GM20000 (cell line): ENCODE measurements at regions not wholly inside any gene's neighbourhood (a gene's known extent, or its start where the extent isn't known, plus 50 kb on each side); places are given as distances from the start of the nearest gene placed in this dataset.

Source experiments
- DNase-seq: peaks from one replicate; pipeline ENCODE4 v3.0.0; 2012; ENCODE audit warnings: low spot score
- TF ChIP-seq, protein P1 (sequence below): IDR thresholded peaks from 2 replicates; pipeline ENCODE4 v1.5.1; 2012; ENCODE audit warnings: mild to moderate bottlenecking, control low read depth; ENCODE audit errors: extremely low read depth, missing control alignments

DNA sequence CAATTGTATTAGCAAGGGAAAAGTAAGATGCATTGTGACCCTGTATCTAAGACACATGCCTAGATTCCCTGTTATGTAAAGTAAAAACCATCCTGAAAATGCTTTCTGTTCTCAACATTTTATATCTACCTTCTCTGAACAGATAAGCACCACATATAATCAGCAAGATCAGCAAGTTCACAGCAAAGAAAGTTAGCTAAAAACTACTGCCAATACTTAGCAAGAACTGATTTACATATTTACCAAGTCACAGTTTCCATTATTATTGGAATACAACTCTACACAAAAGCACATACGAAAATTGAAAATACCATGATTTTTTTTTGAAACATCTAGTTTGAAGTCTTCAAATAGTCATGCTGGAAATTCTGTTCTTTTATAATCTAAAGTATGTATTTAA, 1118.1 kb downstream of the TAF11L14 start:
- no peak for DNase-seq
- TF ChIP-seq, protein P1, sequence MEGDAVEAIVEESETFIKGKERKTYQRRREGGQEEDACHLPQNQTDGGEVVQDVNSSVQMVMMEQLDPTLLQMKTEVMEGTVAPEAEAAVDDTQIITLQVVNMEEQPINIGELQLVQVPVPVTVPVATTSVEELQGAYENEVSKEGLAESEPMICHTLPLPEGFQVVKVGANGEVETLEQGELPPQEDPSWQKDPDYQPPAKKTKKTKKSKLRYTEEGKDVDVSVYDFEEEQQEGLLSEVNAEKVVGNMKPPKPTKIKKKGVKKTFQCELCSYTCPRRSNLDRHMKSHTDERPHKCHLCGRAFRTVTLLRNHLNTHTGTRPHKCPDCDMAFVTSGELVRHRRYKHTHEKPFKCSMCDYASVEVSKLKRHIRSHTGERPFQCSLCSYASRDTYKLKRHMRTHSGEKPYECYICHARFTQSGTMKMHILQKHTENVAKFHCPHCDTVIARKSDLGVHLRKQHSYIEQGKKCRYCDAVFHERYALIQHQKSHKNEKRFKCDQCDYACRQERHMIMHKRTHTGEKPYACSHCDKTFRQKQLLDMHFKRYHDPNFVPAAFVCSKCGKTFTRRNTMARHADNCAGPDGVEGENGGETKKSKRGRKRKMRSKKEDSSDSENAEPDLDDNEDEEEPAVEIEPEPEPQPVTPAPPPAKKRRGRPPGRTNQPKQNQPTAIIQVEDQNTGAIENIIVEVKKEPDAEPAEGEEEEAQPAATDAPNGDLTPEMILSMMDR: no peak

DNA sequence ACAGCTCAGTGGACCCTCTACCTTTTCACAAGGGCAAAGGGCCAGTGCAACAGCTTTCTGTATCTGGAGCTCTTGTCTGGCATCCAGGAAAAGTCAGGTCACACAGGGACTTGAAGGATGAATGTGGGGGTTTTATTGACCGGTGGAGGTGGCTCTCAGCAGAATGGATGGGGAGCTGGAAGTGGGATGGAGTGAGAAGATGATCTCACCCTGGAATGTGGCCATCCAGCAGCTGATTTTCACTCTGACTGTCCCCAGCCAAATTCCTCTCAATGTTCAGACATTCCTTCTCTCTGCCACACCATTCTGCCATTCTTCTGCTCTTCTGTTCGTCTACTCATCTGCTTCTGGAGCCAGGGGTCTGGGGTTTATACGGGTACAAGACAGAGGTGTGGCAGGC, 1119.9 kb downstream of the TAF11L14 start:
- no peak for DNase-seq
- TF ChIP-seq, protein P1: no peak

DNA sequence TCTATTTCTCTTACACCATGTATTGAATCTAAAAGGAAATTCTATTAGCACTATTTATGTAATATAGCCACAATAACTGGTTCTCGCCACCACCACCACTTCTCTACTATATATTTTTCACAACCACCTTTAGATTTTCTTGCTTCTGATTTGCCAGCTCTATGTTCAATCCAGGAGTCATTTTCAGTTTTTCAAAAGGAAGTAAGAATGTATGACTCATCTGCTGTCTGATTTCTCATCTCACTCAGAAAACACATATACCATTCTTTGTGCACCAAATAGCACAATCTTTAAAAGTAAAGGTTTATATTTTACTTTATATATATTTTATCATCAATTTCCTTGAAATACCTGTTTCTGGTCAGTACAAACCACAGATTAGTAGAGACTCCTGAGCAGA, 1127.5 kb downstream of the TAF11L14 start:
- TF ChIP-seq, protein P1: no peak
- no peak for DNase-seq

DNA sequence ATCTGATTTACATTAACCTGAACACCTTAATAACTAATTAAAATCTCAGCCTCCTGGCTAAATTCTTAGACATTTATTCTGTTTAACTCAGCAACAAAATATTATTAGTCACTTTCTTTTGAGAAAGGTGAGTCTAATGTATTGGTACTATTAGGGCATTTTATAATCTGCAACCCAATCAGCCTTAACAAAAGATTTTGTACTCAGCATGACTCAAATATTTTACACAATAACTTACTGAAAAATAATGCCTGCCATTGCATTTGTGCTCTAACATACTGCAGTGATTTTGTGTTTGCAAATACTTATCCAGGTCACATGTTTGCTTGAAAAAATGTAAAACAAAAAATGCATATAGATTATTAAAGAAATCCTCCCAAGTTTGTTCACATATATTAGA, 1129.9 kb downstream of the TAF11L14 start:
- TF ChIP-seq, protein P1: no peak
- DNase-seq: no peak

DNA sequence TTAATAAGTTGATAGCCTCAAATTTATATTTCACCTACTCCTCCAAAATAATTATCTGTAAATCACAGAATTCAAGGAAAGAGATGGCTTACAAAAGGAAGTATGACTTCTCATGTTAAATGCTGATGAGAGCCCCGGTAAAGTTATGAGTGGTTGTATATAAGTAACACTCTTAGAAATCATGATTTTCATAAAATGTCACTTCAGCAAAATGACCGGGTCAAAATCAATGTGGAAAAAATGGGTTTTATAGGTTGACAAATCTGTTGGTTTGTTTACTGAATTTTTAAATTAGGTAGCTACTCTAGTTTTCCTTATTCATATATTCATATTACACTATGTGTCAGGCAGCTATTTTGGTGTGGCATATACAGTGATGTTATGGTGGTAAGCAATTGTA, 1131.0 kb downstream of the TAF11L14 start:
- no peak for DNase-seq
- TF ChIP-seq, protein P1: no peak

DNA sequence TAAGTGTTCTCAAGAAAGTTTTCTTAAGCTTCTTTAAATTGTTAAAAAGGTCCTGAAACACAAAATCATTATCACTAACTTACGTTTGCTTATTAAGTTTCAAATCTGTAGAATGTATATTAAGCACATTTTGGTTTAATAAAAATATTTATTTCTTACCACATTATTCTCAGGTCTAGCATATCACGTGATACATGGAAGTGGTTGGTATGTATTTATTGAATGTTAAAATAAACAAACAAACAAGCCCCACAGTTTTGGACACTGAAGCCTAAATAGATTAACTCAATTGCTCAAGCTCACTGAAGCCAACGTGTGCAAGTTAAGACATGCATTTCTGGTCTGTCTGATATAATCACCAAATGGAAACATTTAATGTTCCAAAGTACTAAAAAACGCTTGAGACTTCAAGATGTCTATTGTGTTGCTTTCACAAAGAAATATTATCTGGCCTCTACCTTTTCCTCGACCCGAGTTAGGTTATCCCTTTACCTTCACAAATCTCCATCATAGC, 1136.9 kb downstream of the TAF11L14 start:
- TF ChIP-seq, protein P1: no peak
- DNase-seq: no peak

DNA sequence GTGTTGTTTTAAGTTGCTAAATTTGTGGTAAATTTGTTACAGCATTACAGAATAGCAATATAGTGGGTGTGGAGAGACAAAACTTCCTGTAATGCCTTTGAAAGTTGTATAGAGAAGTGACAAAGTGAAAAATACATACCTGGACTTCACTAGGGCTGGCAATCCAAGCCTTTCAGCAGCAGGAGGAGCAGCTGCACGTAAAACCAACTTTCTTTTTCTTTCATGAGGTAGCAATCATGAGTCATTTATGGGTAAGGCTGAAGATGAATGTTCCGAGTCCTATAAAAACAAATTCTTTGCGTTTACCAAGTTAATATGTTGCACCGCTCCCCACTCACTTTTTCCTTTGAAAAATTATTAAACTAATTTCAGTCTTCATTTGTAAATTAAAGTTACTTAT, 1138.2 kb downstream of the TAF11L14 start:
- TF ChIP-seq, protein P1: no peak
- DNase-seq: no peak
